ENCODE measurements at regions not wholly inside any gene's neighbourhood (a gene's known extent, or its start where the extent isn't known, plus 50 kb on each side); places are given as distances from the start of the nearest gene placed in this dataset.

DNA sequence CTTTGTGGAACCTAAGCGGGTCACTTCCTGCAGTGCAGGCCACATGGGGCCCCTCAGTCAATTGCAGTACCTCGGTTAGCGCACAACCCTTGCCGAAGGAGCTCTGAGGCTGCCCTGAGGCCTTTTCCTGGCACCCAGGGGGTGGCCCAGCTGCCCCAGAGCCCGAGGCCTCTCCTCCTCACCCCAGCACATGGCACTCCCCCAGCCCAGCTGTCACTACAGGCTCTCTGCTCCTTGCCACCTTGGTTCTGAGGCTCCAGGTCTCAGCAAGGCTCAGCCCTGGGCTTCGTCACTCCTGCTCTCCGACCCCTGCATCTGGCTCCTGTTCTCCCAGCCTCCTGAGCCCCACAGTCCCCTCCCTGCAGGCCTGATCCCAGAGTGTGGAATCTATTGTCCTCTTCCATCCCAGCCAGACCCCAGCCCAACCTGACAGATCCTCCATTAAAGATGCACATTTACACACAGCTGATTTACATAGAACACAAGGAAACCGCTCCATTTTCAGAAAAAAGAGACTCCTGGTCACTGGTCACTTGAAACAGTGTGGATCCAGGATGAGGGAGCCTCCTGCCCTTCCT, 192.8 kb upstream of the POU3F1 start:
- TF ChIP-seq, protein P1, sequence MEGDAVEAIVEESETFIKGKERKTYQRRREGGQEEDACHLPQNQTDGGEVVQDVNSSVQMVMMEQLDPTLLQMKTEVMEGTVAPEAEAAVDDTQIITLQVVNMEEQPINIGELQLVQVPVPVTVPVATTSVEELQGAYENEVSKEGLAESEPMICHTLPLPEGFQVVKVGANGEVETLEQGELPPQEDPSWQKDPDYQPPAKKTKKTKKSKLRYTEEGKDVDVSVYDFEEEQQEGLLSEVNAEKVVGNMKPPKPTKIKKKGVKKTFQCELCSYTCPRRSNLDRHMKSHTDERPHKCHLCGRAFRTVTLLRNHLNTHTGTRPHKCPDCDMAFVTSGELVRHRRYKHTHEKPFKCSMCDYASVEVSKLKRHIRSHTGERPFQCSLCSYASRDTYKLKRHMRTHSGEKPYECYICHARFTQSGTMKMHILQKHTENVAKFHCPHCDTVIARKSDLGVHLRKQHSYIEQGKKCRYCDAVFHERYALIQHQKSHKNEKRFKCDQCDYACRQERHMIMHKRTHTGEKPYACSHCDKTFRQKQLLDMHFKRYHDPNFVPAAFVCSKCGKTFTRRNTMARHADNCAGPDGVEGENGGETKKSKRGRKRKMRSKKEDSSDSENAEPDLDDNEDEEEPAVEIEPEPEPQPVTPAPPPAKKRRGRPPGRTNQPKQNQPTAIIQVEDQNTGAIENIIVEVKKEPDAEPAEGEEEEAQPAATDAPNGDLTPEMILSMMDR (IDR thresholded peaks at IDR 0.05) = no peak
- TF ChIP-seq POLR2AphosphoS5 (IDR thresholded peaks at IDR 0.05) (no peak), POLR2A (IDR thresholded peaks at IDR 0.05) (no peak)

Data from breast epithelium (tissue), 3 donors.